ENCODE measurements at regions not wholly inside any gene's neighbourhood (a gene's known extent, or its start where the extent isn't known, plus 50 kb on each side); places are given as distances from the start of the nearest gene placed in this dataset.
A peak's percentile ranks its signal among the peaks of the same experiment; 100 is the strongest.

DNA sequence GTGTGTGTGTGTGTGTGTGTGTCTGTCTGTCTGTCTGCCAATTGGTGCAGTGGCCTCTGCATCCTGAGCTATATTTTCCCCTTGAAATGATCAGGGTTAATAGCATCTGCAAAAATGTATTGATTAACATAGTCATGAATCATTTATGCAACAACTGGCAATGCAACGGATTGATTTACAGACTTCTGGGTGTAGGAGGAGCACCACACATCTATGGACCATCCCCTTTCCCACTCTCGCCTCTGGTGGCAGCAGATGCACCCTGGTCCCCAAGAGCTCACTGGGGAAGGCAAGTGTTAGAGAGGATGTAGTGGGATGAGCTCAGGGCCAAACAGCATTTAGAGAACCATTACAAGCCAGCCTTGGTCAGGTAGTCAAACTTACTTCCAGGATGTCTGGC, 272.7 kb upstream of the C2CD4B start:
- DNase-seq (ENCODE audit: low read depth, low spot score) = no peak
- H3K9me3 ChIP-seq (ENCODE audit: control insufficient read depth, insufficient read depth, low read length) = no peaks in the 10 kb centered on the region
- ChIA-PET POLR2A (no interaction called here), CTCF (no interaction called here)
- no peak overlapping the region for H3K27ac ChIP-seq (ENCODE audit: low read depth, low read length)
- H3K27me3 ChIP-seq (ENCODE audit: control insufficient read depth, insufficient read depth, low read length) = no peaks in the 10 kb centered on the region
- no peak overlapping the region for H3K4me3 ChIP-seq (ENCODE audit: low read depth, low read length)
- TF ChIP-seq, protein P1, sequence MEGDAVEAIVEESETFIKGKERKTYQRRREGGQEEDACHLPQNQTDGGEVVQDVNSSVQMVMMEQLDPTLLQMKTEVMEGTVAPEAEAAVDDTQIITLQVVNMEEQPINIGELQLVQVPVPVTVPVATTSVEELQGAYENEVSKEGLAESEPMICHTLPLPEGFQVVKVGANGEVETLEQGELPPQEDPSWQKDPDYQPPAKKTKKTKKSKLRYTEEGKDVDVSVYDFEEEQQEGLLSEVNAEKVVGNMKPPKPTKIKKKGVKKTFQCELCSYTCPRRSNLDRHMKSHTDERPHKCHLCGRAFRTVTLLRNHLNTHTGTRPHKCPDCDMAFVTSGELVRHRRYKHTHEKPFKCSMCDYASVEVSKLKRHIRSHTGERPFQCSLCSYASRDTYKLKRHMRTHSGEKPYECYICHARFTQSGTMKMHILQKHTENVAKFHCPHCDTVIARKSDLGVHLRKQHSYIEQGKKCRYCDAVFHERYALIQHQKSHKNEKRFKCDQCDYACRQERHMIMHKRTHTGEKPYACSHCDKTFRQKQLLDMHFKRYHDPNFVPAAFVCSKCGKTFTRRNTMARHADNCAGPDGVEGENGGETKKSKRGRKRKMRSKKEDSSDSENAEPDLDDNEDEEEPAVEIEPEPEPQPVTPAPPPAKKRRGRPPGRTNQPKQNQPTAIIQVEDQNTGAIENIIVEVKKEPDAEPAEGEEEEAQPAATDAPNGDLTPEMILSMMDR (IDR thresholded peaks at IDR 0.05; ENCODE audit: low read depth, low read length) = no peak

GRCh38 chr15:62439543-62440016, 274.5 kb upstream of the C2CD4B start:
- TF ChIP-seq, protein P1 (IDR thresholded peaks at IDR 0.05; ENCODE audit: low read depth, low read length) = no peak
- no peak for DNase-seq (ENCODE audit: low read depth, low spot score)
- Histone ChIP-seq H3K27me3 (ENCODE audit: control insufficient read depth, insufficient read depth, low read length) (no peaks in the 10 kb centered on the region), H3K9me3 (ENCODE audit: control insufficient read depth, insufficient read depth, low read length) (no peaks in the 10 kb centered on the region), H3K27ac (ENCODE audit: low read depth, low read length) (peak overlapping the region; percentile 11), H3K4me3 (ENCODE audit: low read depth, low read length) (no peak overlapping the region)
- ChIA-PET POLR2A (no interaction called here), CTCF (no interaction called here)

GRCh38 chr15:62440362-62441105, 275.4 kb upstream of the C2CD4B start:
- Histone ChIP-seq H3K27ac (ENCODE audit: low read depth, low read length) (no peak overlapping the region), H3K4me3 (ENCODE audit: low read depth, low read length) (no peak overlapping the region), H3K9me3 (ENCODE audit: control insufficient read depth, insufficient read depth, low read length) (no peaks in the 10 kb centered on the region), H3K27me3 (ENCODE audit: control insufficient read depth, insufficient read depth, low read length) (no peaks in the 10 kb centered on the region)
- no peak for DNase-seq (ENCODE audit: low read depth, low spot score)
- ChIA-PET CTCF (no interaction called here), POLR2A (no interaction called here)
- TF ChIP-seq, protein P1 (IDR thresholded peaks at IDR 0.05; ENCODE audit: low read depth, low read length) = no peak

GRCh38 chr15:62444104-62445022, 279.3 kb upstream of the C2CD4B start:
- H3K27ac ChIP-seq (ENCODE audit: low read depth, low read length) = peak overlapping the region; percentile 87
- H3K4me3 ChIP-seq (ENCODE audit: low read depth, low read length) = no peak overlapping the region
- H3K9me3 ChIP-seq (ENCODE audit: control insufficient read depth, insufficient read depth, low read length) = no peaks in the 10 kb centered on the region
- CTCF ChIA-PET = no interaction called here
- TF ChIP-seq, protein P1 (IDR thresholded peaks at IDR 0.05; ENCODE audit: low read depth, low read length) = no peak
- H3K27me3 ChIP-seq (ENCODE audit: control insufficient read depth, insufficient read depth, low read length) = no peaks in the 10 kb centered on the region
- POLR2A ChIA-PET = interaction anchor here (0.6 kb wide), 1 partner anchor 300 kb away, joined by 6 read pairs; no protein-coding TSS in a partner anchor
- peak; percentile 86 for DNase-seq (ENCODE audit: low read depth, low spot score)

Data from AG04450 (cell line).